HG03025 (cell line): ENCODE measurements at regions not wholly inside any gene's neighbourhood (a gene's known extent, or its start where the extent isn't known, plus 50 kb on each side); places are given as distances from the start of the nearest gene placed in this dataset.

Source experiments
- ATAC-seq: cut with Tn5 transposase; IDR thresholded peaks from one replicate; pipeline ENCODE4 v1.9.1; 2021; ENCODE audit warnings: mild to moderate bottlenecking, moderate library complexity; ENCODE audit not compliant: unreplicated experiment, low FRiP score

GRCh38 chr15:70199540-70200410, 102.1 kb upstream of the TLE3 start:
- no peak for ATAC-seq

DNA sequence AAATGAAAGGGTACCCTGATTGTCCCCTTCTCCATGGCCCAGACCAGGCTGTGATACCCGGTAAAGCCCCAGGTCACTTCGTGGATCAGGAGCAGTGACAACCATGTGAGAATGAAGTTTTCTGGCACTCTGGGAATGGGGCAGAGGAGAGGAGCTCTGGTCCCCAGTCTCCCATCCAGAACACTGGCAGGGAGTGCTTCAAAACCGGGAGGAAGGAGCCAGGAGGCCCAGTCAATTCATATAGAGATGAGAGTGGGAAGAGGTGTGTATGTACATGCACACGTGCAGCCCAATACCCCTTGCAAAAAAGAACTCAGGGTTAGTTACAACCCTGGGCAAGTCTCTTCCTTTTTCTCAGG, 101.4 kb upstream of the TLE3 start:
- ATAC-seq: no peak

- no peak for ATAC-seq
Observed at GRCh38 chr15:70198441-70199123, 100.9 kb upstream of the TLE3 start.

GRCh38 chr15:70197945-70198361, 100.2 kb upstream of the TLE3 start:
- no peak for ATAC-seq

DNA sequence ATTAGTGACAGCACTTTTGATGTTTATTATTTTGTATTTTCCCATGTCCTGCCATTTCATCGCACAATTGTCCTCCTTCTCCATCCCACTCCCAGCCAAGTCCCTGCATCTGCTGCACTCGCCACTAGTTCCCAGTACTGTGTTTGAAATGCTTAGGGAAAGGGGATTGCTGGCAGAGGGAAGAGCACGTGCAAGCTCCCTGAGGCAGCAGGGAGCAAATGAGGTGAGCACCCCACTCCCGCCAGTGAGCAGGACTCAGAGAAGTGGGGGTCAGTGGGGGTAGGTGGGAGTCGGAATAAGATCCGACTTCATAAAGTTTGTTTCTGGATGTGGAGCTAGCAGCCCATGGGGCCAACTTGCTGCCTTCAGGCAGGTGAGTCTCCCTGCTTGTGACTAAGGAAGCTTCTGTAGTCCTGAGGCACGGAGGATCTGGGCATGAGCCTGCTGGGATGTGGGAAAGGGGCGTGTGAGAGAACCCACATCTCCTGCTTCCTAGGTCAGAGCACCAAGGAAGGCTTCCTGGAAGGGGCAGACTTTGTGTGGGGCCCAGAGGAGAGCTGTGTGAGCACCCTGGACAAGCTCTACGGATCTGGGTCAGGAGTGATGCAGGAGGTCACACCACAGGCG, 99.7 kb upstream of the TLE3 start:
- ATAC-seq: no peak

DNA sequence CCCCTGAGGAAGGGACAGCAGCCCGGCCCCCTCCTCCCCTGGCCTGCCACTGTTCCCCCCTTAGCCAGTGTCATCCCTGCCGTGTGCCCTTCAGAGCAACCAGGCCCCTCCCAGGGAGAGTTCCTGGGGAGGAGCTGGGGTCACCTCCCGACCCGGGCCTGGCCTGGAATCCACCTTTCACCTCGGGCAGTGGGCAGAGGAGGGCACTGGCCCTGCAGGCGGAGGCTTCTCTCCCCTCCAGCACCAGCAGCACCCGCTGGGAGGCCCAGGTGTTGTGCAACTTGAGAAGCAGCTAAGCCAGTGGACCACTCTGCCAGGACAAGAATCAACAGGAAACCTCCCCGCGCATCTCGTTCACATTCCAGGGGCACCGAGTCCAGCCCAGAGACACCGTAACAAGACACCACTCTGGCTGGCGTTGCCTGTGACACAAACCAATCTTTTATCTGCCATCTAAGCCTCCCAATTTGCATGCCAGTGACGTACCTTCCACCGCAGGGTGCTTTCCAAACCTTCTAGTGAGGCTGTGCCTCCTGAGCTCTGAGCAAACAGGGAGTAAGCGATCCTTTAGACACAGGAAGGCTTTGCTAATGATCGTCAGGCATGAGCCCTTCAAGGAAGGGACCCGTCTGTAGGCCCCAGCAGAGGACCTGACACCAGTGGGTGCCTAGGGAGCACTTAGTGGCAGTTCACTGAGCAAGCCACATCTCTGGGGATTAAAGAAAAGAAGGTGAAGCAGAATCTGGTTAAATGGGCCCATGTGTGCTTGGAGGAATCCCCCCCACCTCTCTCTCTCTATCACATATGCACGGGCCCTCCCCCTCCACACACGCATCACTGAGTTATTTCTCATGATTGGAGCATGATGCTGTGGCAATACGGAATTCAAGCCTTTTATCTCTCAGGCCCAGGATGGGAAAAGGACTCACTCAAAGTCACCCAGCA, 98.9 kb upstream of the TLE3 start:
- ATAC-seq: no peak

DNA sequence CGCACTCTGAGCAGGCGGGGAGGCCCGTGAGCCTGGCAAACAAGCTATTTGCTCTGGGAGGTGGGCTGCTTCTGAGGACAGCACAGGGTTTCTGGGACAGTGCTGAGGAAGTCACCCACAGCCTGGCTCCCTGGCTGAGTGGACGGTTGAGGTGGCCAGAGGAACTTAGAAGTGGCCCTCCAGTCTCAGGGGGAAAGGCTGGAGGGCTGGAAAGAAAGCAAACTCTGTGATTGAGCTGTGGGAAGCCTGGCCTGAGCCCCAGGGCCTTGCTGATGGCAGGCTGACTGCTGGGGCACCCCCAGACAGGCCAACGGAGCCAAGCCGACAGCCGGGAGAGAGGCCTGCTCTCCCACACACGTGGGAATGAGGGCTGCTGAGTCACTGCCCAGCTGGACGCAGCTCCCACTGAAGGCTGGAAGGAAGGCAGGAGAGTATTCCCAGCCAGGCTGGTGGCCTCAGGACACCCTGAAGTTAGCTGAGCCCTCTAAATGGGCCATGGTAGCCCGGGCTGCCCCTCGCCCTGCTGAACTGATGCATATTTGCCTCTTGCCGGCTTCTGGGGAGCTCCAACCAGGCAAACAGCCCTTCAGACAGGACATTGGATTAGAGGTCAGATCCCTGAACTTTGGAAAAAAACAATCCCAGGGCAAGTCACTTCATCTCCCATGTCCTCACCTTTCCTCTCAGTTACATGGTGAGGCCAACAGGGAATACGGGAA, 98.0 kb upstream of the TLE3 start:
- no peak for ATAC-seq

DNA sequence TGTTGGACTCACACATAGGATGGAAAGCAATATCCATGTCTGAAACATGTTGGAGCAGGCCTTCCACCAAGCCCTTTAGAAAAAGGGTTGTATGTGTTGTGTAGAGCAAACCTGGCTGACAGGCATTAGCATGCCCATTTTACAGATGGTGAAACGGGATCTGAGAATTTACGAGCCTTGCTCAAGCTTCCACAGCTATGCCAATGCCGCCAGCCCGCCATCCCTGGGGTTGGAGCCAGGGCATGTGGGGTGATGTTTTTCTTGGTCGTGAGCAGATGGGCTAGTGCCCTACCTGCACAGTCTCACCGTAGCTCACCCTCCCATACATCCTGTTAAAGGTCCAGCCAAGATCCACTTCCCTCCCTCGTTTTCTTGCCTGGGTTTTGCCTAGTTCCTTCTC, 97.5 kb upstream of the TLE3 start:
- no peak for ATAC-seq

DNA sequence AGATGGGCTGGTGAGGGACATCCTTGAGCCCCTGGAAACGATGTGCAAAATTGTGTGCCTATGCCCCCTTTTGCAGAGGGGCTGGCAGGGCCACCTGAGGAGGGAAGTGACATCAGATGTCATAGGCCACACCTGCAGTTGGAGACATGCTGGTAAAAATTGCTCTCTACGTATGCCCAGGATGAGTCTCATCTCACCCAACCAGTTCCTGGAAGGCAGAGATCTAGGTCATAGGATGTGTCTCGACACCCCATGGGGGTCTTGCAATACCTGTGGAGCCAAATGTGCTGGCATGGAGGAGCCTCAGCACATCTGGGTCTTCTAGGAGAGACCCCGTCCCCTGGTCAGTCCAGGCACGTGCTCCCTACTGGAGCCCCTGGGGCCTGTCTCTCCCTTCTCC, 96.5 kb upstream of the TLE3 start:
- ATAC-seq: no peak

DNA sequence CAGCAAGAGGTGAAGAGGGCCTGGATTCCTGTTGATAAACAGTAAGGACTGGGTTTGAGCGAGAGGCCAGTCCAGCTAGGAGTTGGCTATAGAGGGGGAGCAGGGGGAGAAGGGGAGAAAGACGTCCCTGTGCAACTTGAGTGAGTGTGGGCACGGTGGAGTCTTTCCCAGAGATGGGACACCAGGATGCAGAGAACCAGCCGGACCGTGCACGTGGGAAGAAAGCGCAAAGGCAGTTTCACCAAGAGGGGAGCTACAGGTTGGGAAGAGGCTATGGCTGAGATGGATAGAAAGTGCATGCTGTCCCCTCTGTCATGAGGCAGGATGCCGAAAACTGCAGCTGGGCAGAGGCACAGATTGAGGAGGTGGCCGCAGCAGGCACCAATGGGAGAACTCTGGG, 96.0 kb upstream of the TLE3 start:
- ATAC-seq: no peak

DNA sequence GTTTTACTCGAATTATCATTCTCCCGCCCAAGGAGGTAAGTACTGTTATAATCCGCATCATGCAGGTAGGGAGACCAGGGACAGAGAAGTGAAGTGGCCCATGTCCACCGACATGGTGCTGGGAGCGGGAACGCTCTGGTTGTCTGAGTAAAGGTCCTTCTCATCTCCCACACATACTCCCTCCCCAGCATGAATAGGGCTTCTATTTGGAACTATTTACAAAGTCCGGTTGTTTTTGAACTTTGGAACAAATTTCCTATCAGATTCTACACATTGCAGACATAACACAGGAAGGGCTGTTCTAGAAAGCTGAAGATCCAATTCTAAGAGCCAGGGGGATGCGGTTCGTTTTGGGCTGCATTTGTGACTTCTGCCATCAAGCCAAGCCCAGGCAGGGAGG, 94.8 kb upstream of the TLE3 start:
- no peak for ATAC-seq

DNA sequence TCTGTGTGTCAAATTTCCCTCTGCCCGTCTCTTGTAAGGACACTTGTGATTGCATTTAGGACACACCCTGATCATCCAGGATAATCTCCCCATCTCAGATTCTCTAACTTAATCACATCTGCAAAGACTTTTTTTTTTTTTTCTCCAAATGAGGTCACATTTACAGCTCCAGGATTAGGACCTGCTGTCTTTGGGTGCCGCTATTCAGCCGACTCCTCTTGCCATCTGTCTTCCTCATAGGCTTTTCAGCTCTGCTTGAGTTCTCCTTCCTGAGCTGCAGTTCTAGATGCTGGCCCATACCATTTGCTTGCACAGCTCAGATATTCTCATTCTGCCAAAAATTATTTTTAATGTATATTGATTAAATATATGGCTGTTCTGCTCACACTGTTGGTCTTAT, 94.3 kb upstream of the TLE3 start:
- no peak for ATAC-seq

- no peak for ATAC-seq
Observed at GRCh38 chr15:70190965-70191364, 93.2 kb upstream of the TLE3 start.

DNA sequence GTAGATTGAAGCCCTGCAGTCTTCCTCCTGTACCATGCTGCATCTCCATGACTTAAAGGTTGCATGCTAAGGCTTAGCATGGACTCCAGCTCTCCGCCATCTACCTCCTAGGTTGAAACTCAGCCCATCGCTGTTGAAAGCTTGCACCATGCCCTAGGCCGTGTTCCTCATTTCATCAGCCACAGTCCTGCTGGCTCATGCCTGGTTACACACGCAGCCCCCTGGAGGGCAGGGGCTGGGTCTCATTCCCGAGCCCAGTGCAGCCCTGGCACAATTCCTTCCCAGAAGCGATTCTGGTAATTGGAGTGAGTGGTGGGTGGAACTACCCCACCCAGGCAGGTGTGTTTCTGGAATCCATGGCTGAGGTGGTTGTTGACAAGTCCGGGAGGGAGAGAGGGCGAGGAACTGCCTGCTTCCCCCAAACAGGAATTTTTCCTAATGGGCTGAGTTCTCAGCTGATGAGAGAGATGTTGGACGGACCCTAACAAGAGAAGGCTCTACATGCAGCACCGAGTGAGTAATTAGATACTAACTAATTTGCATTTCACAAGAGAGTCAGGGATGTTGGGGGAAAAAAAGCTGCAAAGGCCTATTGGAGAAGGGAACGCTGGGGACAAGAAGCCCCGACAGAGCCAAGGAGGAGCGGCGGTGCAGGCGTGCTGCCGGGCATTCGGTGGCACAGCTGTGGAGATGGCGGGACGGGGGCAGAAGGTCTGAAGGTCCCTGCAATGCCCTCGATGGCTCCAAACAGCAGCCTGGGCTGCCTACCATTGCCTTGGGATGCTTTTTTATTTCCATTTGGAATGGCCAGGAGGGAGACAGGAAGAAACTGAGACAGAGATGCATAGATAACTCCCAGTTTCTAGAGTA, 92.3 kb upstream of the TLE3 start:
- ATAC-seq: no peak

GRCh38 chr15:70188286-70188685, 90.6 kb upstream of the TLE3 start:
- no peak for ATAC-seq

DNA sequence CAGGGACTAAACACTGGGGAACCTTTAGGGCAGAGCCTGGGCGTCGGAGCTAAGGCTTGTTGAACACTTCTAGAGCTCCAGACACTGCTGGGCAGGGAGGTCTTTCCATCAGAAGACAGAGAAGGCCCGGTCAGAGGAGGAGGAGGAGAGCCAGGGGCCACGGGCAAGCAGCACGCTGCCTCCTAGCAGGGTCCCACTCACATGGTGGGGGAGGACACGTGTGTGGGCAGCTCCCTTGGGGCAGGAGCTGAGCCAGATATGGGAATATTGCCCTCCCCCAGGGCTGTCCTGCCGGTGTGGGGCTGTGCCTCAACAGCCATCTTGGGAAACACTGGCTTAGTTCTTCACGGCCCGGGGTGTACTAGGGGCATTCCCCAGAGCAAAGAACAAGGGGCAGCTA, 89.6 kb upstream of the TLE3 start:
- ATAC-seq: no peak

DNA sequence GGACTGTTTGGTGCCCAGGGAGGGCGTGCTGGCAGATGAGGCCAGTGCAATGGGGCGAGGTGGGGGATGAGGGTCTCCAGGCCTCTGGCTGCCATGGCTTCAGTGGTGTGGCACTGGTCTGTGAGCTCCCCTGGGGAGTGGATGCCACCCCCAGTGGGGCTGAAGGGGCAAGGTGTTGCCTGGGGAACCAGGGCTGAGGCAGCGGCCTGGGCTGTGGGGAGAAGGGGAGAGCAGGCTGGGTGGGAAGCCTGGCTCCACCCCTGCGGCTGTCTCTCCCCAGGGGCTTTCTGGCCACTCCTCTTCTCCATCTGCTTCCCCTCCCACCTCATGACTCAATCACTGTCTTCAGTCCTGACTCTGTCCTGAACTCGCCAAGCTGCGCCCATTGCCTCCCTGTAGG, 88.4 kb upstream of the TLE3 start:
- no peak for ATAC-seq

GRCh38 chr15:70185251-70185711, 87.6 kb upstream of the TLE3 start:
- no peak for ATAC-seq
